DOHH2 (cell line): ENCODE measurements at regions not wholly inside any gene's neighbourhood (a gene's known extent, or its start where the extent isn't known, plus 50 kb on each side); places are given as distances from the start of the nearest gene placed in this dataset.

Source experiments
- CTCF ChIP-seq: fragments of 200-600 bp; sonication (generic); IDR thresholded peaks from one replicate; pipeline ENCODE4 v1.5.1; 2014; ENCODE audit warnings: antibody characterized with exemption, mild to moderate bottlenecking, low read depth, low read length; ENCODE audit not compliant: poor library complexity, severe bottlenecking
- EZH2phosphoT487 ChIP-seq: fragments of 200-600 bp; sonication (generic); IDR thresholded peaks from 2 replicates; pipeline ENCODE4 v1.6.1; 2017; ENCODE audit warnings: borderline replicate concordance, mild to moderate bottlenecking, antibody characterized with exemption, low read length, moderate library complexity, mixed read lengths

- TF ChIP-seq CTCF (no peak), EZH2phosphoT487 (no peak)
Observed at GRCh38 chr4:75122424-75123014, 189.6 kb downstream of the PARM1 start.
